Endothelial cell of umbilical vein (primary cell): ENCODE measurements at regions not wholly inside any gene's neighbourhood (a gene's known extent, or its start where the extent isn't known, plus 50 kb on each side); places are given as distances from the start of the nearest gene placed in this dataset.

Experiments used
- BruUV-seq: library from RNA; stranded (reverse); fragments of 400-500 nt; replicated peaks from 2 replicates; lab custom pipeline; 2021; lab: Mats Ljungman, UMichigan
- CTCF ChIA-PET: fragments of 300-600, 350-600 bp; sonication (Branson Sonifier 250); formaldehyde crosslinking; loops from one replicate; lab custom pipeline; 2021; ENCODE audit warnings: antibody characterized with exemption, inconsistent platforms; lab: Charles Lee
- POLR2A ChIA-PET: fragments of 300-600, 350-600 bp; sonication (Branson Sonifier 250); formaldehyde crosslinking; loops from one replicate; lab custom pipeline; 2021; ENCODE audit warnings: antibody characterized with exemption, inconsistent platforms; lab: Charles Lee
- DNase-seq: peaks from one replicate; pipeline ENCODE4 v3.0.0-alpha.2; 2011; ENCODE audit warnings: low read depth, low spot score
- FAIRE-seq: peaks from 2 replicates; lab custom pipeline; 2011; peaks lifted over from hg19 to GRCh38; lab: Jason Lieb, UNC
- H2AFZ ChIP-seq: 2 replicates; pipeline ENCODE4 v1.6.0; 2012; ENCODE audit warnings: low read depth, low read length, control low read depth, inconsistent platforms
- H3K27ac ChIP-seq: 2 replicates; pipeline ENCODE4 v1.5.1; 2011; ENCODE audit warnings: low read depth, mild to moderate bottlenecking, control low read depth, low read length, moderate library complexity; ENCODE audit not compliant: insufficient read depth
- H3K27me3 ChIP-seq, 2 experiments: 2 replicates each; pipeline versions ENCODE4 v1.6.0 to v1.6.1; 2011; ENCODE audit warnings: low read length in 2 of 2, mixed read lengths in 1 of 2; ENCODE audit not compliant: control insufficient read depth in 2 of 2, insufficient read depth in 2 of 2
- H3K36me3 ChIP-seq, 2 experiments: 2 replicates in 1 of 2; 3 replicates in 1 of 2; pipeline ENCODE4 v1.5.1; 2011; ENCODE audit warnings: low read length in 2 of 2, mild to moderate bottlenecking in 1 of 2, moderate library complexity in 1 of 2; ENCODE audit not compliant: control insufficient read depth in 2 of 2, insufficient read depth in 2 of 2; ENCODE audit errors: extremely low read depth in 1 of 2
- H3K4me1 ChIP-seq: 3 replicates; pipeline ENCODE4 v1.5.1; 2011; ENCODE audit warnings: mild to moderate bottlenecking, low read length; ENCODE audit not compliant: control insufficient read depth, insufficient read depth; ENCODE audit errors: extremely low read depth
- H3K4me2 ChIP-seq: 2 replicates; pipeline ENCODE4 v1.6.1; 2011; ENCODE audit warnings: low read length, control low read depth, mixed read lengths; ENCODE audit not compliant: insufficient read depth
- H3K4me3 ChIP-seq, 3 experiments: fragments of 200-600 bp in 1 of 3; sonication (generic), shearing (Covaris generic) in 1 of 3; replicated peaks in 1 of 3; 2 replicates each; pipeline ENCODE4 v1.5.1; 2011 to 2016; ENCODE audit warnings: control low read depth in 3 of 3, low read length in 3 of 3, mild to moderate bottlenecking in 2 of 3, inconsistent platforms in 1 of 3, low read depth in 1 of 3, moderate library complexity in 1 of 3; ENCODE audit not compliant: insufficient read depth in 1 of 3
- H3K79me2 ChIP-seq: 2 replicates; pipeline ENCODE4 v1.6.0; 2012; ENCODE audit warnings: low read length, inconsistent platforms; ENCODE audit not compliant: control insufficient read depth, insufficient read depth
- H3K9ac ChIP-seq: replicated peaks from 2 replicates; pipeline ENCODE3; 2011; ENCODE audit warnings: low read length, control low read depth; ENCODE audit not compliant: insufficient read depth; ENCODE audit errors: extremely low read depth
- H3K9me1 ChIP-seq: replicated peaks from 3 replicates; pipeline ENCODE4 v1.6.0; 2011; ENCODE audit warnings: mild to moderate bottlenecking, low read length; ENCODE audit not compliant: control insufficient read depth, insufficient read depth; ENCODE audit errors: extremely low read depth
- H3K9me3 ChIP-seq: replicated peaks from 2 replicates; pipeline ENCODE4 v1.5.1; 2012; ENCODE audit warnings: low read length, inconsistent platforms; ENCODE audit not compliant: control insufficient read depth, insufficient read depth
- H4K20me1 ChIP-seq: replicated peaks from 2 replicates; pipeline ENCODE3; 2011; ENCODE audit warnings: mild to moderate bottlenecking, low read length; ENCODE audit not compliant: control insufficient read depth, insufficient read depth; ENCODE audit errors: extremely low read depth
- CTCF ChIP-seq, 2 donors: IDR thresholded peaks; 1 replicate in 1 of 2; 2 replicates in 1 of 2; pipeline ENCODE4 v1.5.1; 2011; ENCODE audit warnings: low read length in 2 of 2, mild to moderate bottlenecking in 2 of 2, moderate library complexity in 2 of 2, control low read depth in 1 of 2, inconsistent platforms in 1 of 2, low read depth in 1 of 2; ENCODE audit not compliant: insufficient read depth in 1 of 2; ENCODE audit errors: extremely low read depth in 1 of 2
- EZH2 ChIP-seq: IDR thresholded peaks from 2 replicates; pipeline ENCODE4 v1.6.1; 2012; ENCODE audit warnings: borderline replicate concordance, low read depth, mild to moderate bottlenecking, moderate library complexity, low read length, inconsistent platforms; ENCODE audit not compliant: severe bottlenecking
- FOS ChIP-seq: IDR thresholded peaks from 2 replicates; pipeline ENCODE4 v1.6.1; 2011; ENCODE audit warnings: mild to moderate bottlenecking, low read length, moderate library complexity, borderline replicate concordance; ENCODE audit not compliant: insufficient read depth
- GATA2 ChIP-seq: IDR thresholded peaks from 2 replicates; pipeline ENCODE4 v1.7.0; 2011; ENCODE audit warnings: low read depth, mild to moderate bottlenecking, moderate library complexity, mixed read lengths, low read length; ENCODE audit not compliant: insufficient read length, insufficient read depth
- JUN ChIP-seq: IDR thresholded peaks from 2 replicates; pipeline ENCODE4 v1.6.1; 2011; ENCODE audit warnings: borderline replicate concordance, low read depth; ENCODE audit not compliant: insufficient read length, insufficient read depth
- MAX ChIP-seq: IDR thresholded peaks from 2 replicates; pipeline ENCODE4 v1.6.1; 2011; ENCODE audit not compliant: insufficient read depth, insufficient read length
- MYC ChIP-seq: IDR thresholded peaks from one replicate; pipeline ENCODE4 v1.6.1; 2011; ENCODE audit warnings: mild to moderate bottlenecking, low read depth, low read length
- POLR2A ChIP-seq: IDR thresholded peaks from 2 replicates; pipeline ENCODE4 v1.6.1; 2012; ENCODE audit warnings: low read depth, mild to moderate bottlenecking, control low read depth, low read length
- POLR2AphosphoS5 ChIP-seq: IDR thresholded peaks from 2 replicates; pipeline ENCODE4 v1.6.1; 2012; ENCODE audit warnings: low read depth, mild to moderate bottlenecking, control low read depth, low read length, moderate library complexity; ENCODE audit not compliant: insufficient read depth
- dilution Hi-C: fragments of 300-500 bp; cut with MboI; formaldehyde crosslinking; loops from one replicate; pipeline ENCODE4 v1.15.0; 2019; ENCODE audit warnings: low sequenced_read_pairs; ENCODE audit not compliant: extremely low pct_ligation_motif_present
- intact Hi-C: fragments of 100-400 bp; cut with micrococcal nuclease; formaldehyde crosslinking; loops from one replicate; pipeline ENCODE4 v1.10.0; 2022

- BruUV-seq = no TSS peak
These were observed 127.4 kb downstream of the MGST1 start for GRCh38 chr12:16474801-16475200.

More at GRCh38 chr12:16474801-16475200, 127.4 kb downstream of the MGST1 start:
- Histone ChIP-seq H2AFZ (no peak overlapping the region), H3K9me3 (no peaks in the 10 kb centered on the region), H3K79me2 (no peaks in the 10 kb centered on the region), H3K9ac (no peak overlapping the region), H3K27me3 (no peaks in the 10 kb centered on the region), H3K4me1 (no peaks in the 10 kb centered on the region), H4K20me1 (no peaks in the 10 kb centered on the region), H3K36me3 (no peaks in the 10 kb centered on the region), H3K9me1 (no peaks in the 10 kb centered on the region), H3K4me3 (no peak overlapping the region), H3K27ac (no peak overlapping the region), H3K4me2 (no peak overlapping the region)
- TF ChIP-seq POLR2AphosphoS5 (no peak), EZH2 (no peak), JUN (no peak), GATA2 (no peak), POLR2A (no peak), CTCF (IDR thresholded peaks at IDR 0.05; ENCODE audit: extremely low read depth in 1 of 2, insufficient read depth in 1 of 2, low read depth in 1 of 2, low read length in 2 of 2) (no peak), MAX (no peak), MYC (no peak), FOS (no peak)
- DNase-seq (no peak), FAIRE-seq (no peak)
- CTCF ChIA-PET = no interaction called here
- intact Hi-C loops = no loop called here
- dilution Hi-C loops = no loop called here
- POLR2A ChIA-PET = no interaction called here
